Loucy (cell line): ENCODE measurements at regions not wholly inside any gene's neighbourhood (a gene's known extent, or its start where the extent isn't known, plus 50 kb on each side); places are given as distances from the start of the nearest gene placed in this dataset.

Source experiments
- H2AFZ ChIP-seq: fragments of 200-600 bp; sonication (generic); 2 replicates; pipeline ENCODE4 v1.6.0; 2016; ENCODE audit warnings: antibody characterized with exemption, mild to moderate bottlenecking, low read length, moderate library complexity
- H3F3A ChIP-seq: fragments of 200-600 bp; 2 replicates; pipeline ENCODE4 v1.6.0; 2016; ENCODE audit warnings: antibody characterized with exemption, low read depth, mild to moderate bottlenecking
- H3K27me3 ChIP-seq: fragments of 200-600 bp; sonication (generic); 2 replicates; pipeline ENCODE4 v1.6.1; 2014; ENCODE audit warnings: low read length, mild to moderate bottlenecking; ENCODE audit not compliant: insufficient read depth, poor library complexity, severe bottlenecking
- H3K36me3 ChIP-seq: fragments of 200-600 bp; sonication (generic); 2 replicates; pipeline ENCODE4 v1.6.1; 2016; ENCODE audit warnings: low read length; ENCODE audit not compliant: insufficient read depth
- H3K4me1 ChIP-seq: fragments of 200-600 bp; sonication (generic); 2 replicates; pipeline ENCODE4 v1.5.1; 2014; ENCODE audit warnings: low read length, mild to moderate bottlenecking; ENCODE audit not compliant: insufficient read depth, poor library complexity, severe bottlenecking
- H3K4me2 ChIP-seq: fragments of 200-600 bp; sonication (generic); 2 replicates; pipeline ENCODE4 v1.6.0; 2014; ENCODE audit warnings: antibody characterized with exemption, low read length, low read depth, mild to moderate bottlenecking; ENCODE audit not compliant: poor library complexity, severe bottlenecking
- H3K4me3 ChIP-seq: fragments of 200-600 bp; sonication (generic); 2 replicates; pipeline ENCODE4 v1.5.1; 2014; ENCODE audit warnings: low read length, mild to moderate bottlenecking, mixed read lengths; ENCODE audit not compliant: poor library complexity, severe bottlenecking
- H3K79me2 ChIP-seq: fragments of 200-600 bp; sonication (generic); 2 replicates; pipeline ENCODE4 v1.6.1; 2014; ENCODE audit warnings: low read length; ENCODE audit not compliant: insufficient read depth
- H3K9ac ChIP-seq: fragments of 200-600 bp; sonication (generic); 2 replicates; pipeline ENCODE4 v1.6.0; 2014; ENCODE audit warnings: mild to moderate bottlenecking, low read depth, low read length, moderate library complexity; ENCODE audit not compliant: poor library complexity, severe bottlenecking
- H3K9me2 ChIP-seq: fragments of 200-600 bp; sonication (generic); replicated peaks from 2 replicates; pipeline ENCODE4 v1.6.1; 2016; ENCODE audit warnings: low read depth, low read length, mixed read lengths
- H3K9me3 ChIP-seq: fragments of 200-600 bp; sonication (generic); 2 replicates; pipeline ENCODE4 v1.6.1; 2014; ENCODE audit warnings: mild to moderate bottlenecking, antibody characterized with exemption, low read length, low read depth; ENCODE audit not compliant: insufficient read depth
- H4K20me1 ChIP-seq: fragments of 200-600 bp; sonication (generic); 2 replicates; pipeline ENCODE4 v1.6.0; 2014; ENCODE audit warnings: antibody characterized with exemption, low read length, mild to moderate bottlenecking; ENCODE audit not compliant: insufficient read depth, poor library complexity, severe bottlenecking
- EZH2phosphoT487 ChIP-seq: fragments of 200-600 bp; IDR thresholded peaks from 2 replicates; pipeline ENCODE4 v1.6.1; 2018; ENCODE audit warnings: antibody characterized with exemption, mild to moderate bottlenecking, moderate library complexity, borderline replicate concordance
- TF ChIP-seq, protein P1 (sequence below): fragments of 200-600 bp; sonication (generic); conservative IDR thresholded peaks from 2 replicates; pipeline ENCODE4 v1.5.1; 2014; ENCODE audit warnings: mild to moderate bottlenecking, antibody characterized with exemption, low read length

DNA sequence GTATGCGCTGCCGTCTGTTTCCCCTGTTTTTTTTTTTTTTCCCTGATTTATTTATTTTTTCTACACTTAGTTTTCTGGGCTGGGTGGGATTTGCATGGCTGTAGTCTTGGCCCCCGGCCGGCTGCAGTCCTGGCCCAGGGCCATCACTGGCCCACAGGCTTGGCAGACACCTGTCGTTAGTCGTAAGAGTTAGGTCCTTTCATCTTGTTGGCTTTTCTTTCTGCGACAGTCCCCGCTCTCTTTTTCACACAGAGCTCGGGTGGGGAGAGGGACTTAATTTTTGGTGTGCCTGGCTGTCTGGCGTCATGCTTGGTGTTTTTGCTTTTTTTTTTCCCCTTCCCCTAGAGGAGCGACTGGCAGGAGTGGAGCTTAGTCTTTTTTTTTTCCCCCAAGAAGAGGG, 183.4 kb downstream of the KLF13 start:
- no peaks in the 10 kb centered on the region for H3K9me2 ChIP-seq
- no peak overlapping the region for H3K4me2 ChIP-seq
- no peaks in the 10 kb centered on the region for H3K36me3 ChIP-seq
- H3F3A ChIP-seq = no peaks in the 10 kb centered on the region
- no peak overlapping the region for H2AFZ ChIP-seq
- no peaks in the 10 kb centered on the region for H3K27me3 ChIP-seq
- no peak overlapping the region for H3K4me3 ChIP-seq
- H3K79me2 ChIP-seq = no peaks in the 10 kb centered on the region
- TF ChIP-seq, protein P1, sequence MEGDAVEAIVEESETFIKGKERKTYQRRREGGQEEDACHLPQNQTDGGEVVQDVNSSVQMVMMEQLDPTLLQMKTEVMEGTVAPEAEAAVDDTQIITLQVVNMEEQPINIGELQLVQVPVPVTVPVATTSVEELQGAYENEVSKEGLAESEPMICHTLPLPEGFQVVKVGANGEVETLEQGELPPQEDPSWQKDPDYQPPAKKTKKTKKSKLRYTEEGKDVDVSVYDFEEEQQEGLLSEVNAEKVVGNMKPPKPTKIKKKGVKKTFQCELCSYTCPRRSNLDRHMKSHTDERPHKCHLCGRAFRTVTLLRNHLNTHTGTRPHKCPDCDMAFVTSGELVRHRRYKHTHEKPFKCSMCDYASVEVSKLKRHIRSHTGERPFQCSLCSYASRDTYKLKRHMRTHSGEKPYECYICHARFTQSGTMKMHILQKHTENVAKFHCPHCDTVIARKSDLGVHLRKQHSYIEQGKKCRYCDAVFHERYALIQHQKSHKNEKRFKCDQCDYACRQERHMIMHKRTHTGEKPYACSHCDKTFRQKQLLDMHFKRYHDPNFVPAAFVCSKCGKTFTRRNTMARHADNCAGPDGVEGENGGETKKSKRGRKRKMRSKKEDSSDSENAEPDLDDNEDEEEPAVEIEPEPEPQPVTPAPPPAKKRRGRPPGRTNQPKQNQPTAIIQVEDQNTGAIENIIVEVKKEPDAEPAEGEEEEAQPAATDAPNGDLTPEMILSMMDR = no peak
- TF ChIP-seq EZH2phosphoT487 = no peak
- no peaks in the 10 kb centered on the region for H4K20me1 ChIP-seq
- H3K9ac ChIP-seq = no peak overlapping the region
- H3K4me1 ChIP-seq = no peaks in the 10 kb centered on the region
- no peaks in the 10 kb centered on the region for H3K9me3 ChIP-seq

DNA sequence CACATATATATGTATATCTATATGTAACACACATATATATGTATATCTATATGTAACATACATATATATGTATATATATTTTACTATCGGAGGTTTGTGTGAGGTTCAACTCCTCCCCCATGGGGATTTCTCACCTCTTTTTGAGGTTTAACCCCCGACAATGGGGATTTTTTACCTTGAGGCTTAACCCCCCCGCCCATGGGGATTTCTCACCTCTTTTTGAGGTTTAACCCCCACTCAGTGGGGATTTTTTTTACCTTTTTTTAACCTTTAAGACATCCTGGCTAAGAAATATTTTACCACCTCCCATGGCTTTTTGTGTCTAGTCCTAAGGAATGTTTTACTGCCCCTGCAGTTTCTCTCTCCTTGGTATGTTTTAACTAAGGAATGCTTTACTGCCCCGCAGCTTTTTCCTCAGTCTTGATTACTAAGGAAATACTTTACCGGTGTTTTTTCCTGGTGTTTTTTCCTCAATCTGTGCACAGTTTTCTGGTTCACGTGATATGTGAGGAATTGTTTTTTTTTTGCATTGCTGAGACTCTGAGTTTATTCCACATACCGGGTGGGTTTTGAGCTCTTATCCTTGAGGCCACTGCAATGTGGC, 185.2 kb downstream of the KLF13 start:
- H3K27me3 ChIP-seq = no peaks in the 10 kb centered on the region
- H3K9me2 ChIP-seq = no peaks in the 10 kb centered on the region
- H4K20me1 ChIP-seq = no peaks in the 10 kb centered on the region
- no peak overlapping the region for H3K9ac ChIP-seq
- no peak overlapping the region for H2AFZ ChIP-seq
- no peak overlapping the region for H3K4me2 ChIP-seq
- H3F3A ChIP-seq = no peaks in the 10 kb centered on the region
- no peaks in the 10 kb centered on the region for H3K9me3 ChIP-seq
- no peaks in the 10 kb centered on the region for H3K36me3 ChIP-seq
- TF ChIP-seq EZH2phosphoT487 = no peak
- TF ChIP-seq, protein P1 = no peak
- no peaks in the 10 kb centered on the region for H3K79me2 ChIP-seq
- no peaks in the 10 kb centered on the region for H3K4me1 ChIP-seq
- no peak overlapping the region for H3K4me3 ChIP-seq

DNA sequence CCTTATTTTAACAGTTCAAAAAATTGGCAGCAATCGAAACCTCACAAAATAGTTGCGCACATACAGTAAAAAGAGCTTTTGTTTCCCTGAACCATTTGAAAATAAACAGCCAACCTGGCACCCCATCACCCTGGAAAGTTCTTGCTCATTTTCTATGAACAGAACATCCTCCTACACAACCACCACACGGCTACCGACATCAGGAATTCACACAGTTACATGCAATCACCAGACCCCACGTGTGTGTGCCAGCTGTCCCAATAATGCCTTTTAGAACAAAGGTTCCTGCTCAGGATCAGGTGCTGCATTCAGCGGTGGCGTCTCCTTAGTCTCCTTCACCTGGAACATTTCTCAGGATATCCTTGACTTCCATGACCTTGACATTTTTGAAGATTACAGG, 186.5 kb downstream of the KLF13 start:
- Histone ChIP-seq H2AFZ (no peak overlapping the region), H3K9me2 (no peaks in the 10 kb centered on the region), H3K36me3 (no peaks in the 10 kb centered on the region), H3K9ac (no peak overlapping the region), H3K27me3 (no peaks in the 10 kb centered on the region), H4K20me1 (no peaks in the 10 kb centered on the region), H3K4me2 (no peak overlapping the region), H3K4me1 (no peaks in the 10 kb centered on the region), H3F3A (no peaks in the 10 kb centered on the region), H3K9me3 (no peaks in the 10 kb centered on the region), H3K79me2 (no peaks in the 10 kb centered on the region), H3K4me3 (no peak overlapping the region)
- no peak for TF ChIP-seq EZH2phosphoT487
- TF ChIP-seq, protein P1 = no peak
